HEK293T (cell line): ENCODE measurements at regions not wholly inside any gene's neighbourhood (a gene's known extent, or its start where the extent isn't known, plus 50 kb on each side); places are given as distances from the start of the nearest gene placed in this dataset.

Source experiments
- ARNT ChIP-seq: fragments of 450-650 bp; IDR thresholded peaks from 2 replicates; pipeline ENCODE4 v1.6.1; 2017; ENCODE audit warnings: mild to moderate bottlenecking
- BHLHE40 ChIP-seq: fragments of 450-650 bp; IDR thresholded peaks from 2 replicates; pipeline ENCODE4 v1.6.1; 2016; ENCODE audit warnings: mild to moderate bottlenecking, moderate library complexity, borderline replicate concordance
- CTBP1 ChIP-seq: fragments of 450-650 bp; IDR thresholded peaks from 2 replicates; pipeline ENCODE4 v1.6.1; 2016; ENCODE audit warnings: borderline replicate concordance
- FOXA1 ChIP-seq: fragments of 450-650 bp; IDR thresholded peaks from 2 replicates; pipeline ENCODE4 v1.6.1; 2016; ENCODE audit warnings: mild to moderate bottlenecking
- FOXK2 ChIP-seq: fragments of 450-650 bp; IDR thresholded peaks from 2 replicates; pipeline ENCODE4 v1.6.1; 2016; ENCODE audit warnings: mild to moderate bottlenecking
- HDGF ChIP-seq: fragments of 450-650 bp; IDR thresholded peaks from 2 replicates; pipeline ENCODE4 v1.6.1; 2017; ENCODE audit warnings: antibody characterized with exemption, borderline replicate concordance
- LEF1 ChIP-seq: fragments of 450-650 bp; IDR thresholded peaks from 2 replicates; pipeline ENCODE4 v1.6.1; 2017; ENCODE audit warnings: mild to moderate bottlenecking, borderline replicate concordance
- PKNOX1 ChIP-seq: fragments of 450-650 bp; IDR thresholded peaks from 2 replicates; pipeline ENCODE4 v1.6.1; 2016
- ZNF384 ChIP-seq: fragments of 450-650 bp; IDR thresholded peaks from 2 replicates; pipeline ENCODE4 v1.6.1; 2016

DNA sequence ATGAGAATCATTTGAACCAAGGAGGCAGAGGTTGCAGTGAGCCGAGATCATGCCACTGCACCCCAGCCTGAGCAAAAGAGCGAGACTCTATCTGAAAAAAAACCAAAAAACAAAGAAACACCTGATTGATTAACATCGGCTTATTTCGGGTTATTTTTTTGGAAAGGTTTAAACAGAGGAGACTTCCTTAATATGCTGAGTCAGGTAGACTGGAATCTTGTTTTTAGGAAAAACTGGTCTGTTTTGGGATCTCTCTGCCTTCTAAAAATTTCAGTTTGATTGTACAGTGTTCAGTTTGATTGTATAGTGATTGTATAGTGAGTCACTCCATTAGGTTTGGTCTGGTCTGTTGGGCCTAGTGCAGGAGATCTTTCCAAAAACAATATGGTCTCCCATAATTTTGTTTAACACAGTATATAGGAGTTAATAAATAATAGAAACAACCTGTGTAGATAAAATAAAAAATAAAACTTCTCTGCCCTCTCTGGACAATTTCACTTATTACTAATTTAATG is 196.3 kb upstream of the CHRM3 start:
- TF ChIP-seq HDGF (no peak), ZNF384 (no peak), BHLHE40 (no peak), PKNOX1 (no peak), FOXK2 (no peak), LEF1 (no peak), FOXA1 (no peak), ARNT (no peak), CTBP1 (no peak)
